ENCODE measurements at regions not wholly inside any gene's neighbourhood (a gene's known extent, or its start where the extent isn't known, plus 50 kb on each side); places are given as distances from the start of the nearest gene placed in this dataset.
"Not testable (repeated sequence)": the region's sequence is repeated elsewhere in the genome, so short reads cannot be mapped to it uniquely, and the experiment has no call there.

DNA sequence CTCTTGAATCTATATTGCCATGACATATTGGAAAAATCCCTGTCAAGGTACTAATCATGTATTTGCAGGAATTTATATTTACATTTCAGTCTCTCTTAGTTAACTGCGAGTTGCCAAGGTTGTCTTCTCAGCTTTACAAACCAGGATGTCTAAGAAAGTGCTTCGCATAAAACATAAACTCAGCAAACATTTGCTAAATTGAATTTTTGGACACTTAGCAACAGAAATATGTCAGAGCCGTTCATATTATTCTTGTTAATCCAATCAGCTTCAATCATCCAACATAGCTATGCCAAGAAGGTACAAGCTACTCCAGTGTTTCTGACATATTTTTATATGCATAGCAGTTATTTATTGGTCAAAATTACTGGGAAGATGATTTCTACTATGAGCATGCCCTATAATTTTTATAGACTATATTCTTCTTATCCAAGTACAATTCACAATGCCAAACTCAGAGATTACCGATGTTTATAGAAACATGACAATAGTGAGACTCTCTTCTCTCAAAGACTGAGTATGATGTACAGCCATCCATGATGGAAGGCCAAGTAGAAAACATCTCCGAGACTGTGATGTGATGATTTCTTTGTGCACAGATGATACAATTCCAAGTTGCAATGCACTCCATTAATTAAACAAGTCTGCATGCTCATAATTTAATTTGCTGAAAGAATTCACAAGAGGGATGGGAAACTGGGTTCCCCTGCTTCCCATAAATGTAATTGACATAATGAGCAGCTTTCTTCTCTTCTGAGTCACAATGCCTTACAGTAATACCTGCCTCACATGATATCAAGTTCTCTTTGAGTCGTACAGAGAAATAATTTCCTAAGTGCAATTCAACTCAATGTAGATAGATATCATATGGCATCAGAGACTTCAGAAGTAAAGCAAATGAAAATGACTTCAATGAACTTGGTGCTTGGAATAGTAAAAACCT is 776.3 kb downstream of the EFNB2 start:
- no peak for DNase-seq

DNA sequence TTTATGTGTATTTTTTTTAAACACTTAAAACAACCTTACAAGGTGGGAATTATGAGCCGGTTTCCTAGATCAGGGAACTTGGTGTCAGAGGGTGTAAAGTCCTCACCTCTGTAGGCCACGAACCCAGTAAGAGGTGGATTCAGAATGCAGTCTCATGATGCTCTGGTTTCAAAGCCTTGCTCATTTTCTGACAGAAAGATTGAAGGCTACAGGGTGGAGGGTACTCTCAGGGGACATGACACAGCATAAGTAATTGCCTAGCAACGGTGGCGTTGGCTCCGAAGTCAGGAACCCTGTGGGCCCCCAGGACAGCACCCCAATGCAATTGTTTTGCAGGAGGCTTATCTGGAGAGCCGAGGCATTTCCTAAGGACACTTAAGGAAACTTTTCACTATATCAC is 794.7 kb downstream of the EFNB2 start:
- DNase-seq, result no peak

- no peak for DNase-seq
Measured at GRCh38 chr13:105737688-105738087, 797.8 kb downstream of the EFNB2 start.

GRCh38 chr13:105735281-105735680 is 800.2 kb downstream of the EFNB2 start:
- no peak for DNase-seq

- no peak for DNase-seq
Measured at GRCh38 chr13:105732806-105733529, 802.5 kb downstream of the EFNB2 start.

- DNase-seq, result no peak
Measured at GRCh38 chr13:105725887-105726286, 809.6 kb downstream of the EFNB2 start.

GRCh38 chr13:105721016-105721415 is 814.4 kb downstream of the EFNB2 start:
- DNase-seq, result no peak

DNA sequence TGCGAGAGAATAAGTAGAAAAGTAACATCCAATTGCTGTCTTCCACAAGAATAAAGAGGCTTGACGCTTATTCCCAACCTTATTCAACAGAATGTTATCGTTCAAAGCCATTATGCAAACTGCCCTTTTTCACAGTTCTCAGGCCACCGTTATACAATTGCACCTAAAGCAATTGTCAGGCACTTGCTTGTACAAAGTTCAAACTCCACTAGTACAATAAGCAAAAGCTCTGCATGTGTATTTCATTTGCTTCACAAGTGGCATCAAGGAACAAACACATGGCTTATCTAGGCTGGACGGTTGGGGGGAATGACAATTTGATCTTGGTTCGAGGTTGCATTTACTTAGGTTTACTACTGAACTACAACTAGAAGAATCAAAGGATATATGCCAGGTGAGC is 815.6 kb downstream of the EFNB2 start:
- DNase-seq, result no peak

- no peak for DNase-seq
Measured at GRCh38 chr13:105709181-105709580, 826.3 kb downstream of the EFNB2 start.

GRCh38 chr13:105703843-105704242 is 831.6 kb downstream of the EFNB2 start:
- DNase-seq, result no peak

DNA sequence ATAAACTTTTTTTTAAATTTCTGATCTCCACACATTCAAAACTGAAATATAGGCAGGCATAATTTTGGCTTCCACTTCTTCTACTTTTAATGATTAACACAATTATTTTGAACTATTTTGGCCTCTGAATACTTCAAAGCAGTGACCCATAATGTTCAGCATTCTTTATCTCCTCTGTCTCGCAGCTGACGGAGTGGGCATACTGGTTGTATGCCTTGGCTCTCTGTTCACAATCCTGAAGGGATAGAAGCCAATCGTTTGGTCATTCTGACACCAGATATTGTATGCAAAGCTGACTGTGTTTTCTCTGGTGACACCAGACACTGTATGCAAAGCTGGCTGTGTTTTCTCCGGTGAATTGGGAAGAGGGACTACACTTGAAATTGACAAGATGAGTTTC is 833.0 kb downstream of the EFNB2 start:
- DNase-seq, result no peak

- no peak for DNase-seq
Measured at GRCh38 chr13:105692769-105693168, 842.7 kb downstream of the EFNB2 start.

GRCh38 chr13:105684216-105684615 is 851.2 kb downstream of the EFNB2 start:
- no peak for DNase-seq

DNA sequence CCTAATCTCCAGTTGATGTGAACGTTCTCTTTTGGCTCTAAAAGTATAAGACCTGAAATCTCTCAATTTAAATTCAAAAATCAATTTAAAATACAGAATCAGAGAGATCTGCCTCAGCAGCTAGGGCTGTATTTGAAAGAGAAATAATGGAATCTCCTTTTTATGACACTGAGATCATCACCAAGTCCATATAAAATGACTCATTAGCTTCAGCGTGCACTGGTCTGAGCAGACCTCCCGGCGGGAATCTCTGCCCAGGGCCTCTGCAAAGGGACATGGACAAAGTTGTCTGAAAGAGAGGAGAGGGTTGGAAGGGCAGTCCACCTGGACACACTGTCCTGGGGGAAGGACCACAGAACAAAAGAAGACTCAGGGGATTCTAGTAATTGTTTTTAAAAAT is 855.6 kb downstream of the EFNB2 start:
- no peak for DNase-seq

DNA sequence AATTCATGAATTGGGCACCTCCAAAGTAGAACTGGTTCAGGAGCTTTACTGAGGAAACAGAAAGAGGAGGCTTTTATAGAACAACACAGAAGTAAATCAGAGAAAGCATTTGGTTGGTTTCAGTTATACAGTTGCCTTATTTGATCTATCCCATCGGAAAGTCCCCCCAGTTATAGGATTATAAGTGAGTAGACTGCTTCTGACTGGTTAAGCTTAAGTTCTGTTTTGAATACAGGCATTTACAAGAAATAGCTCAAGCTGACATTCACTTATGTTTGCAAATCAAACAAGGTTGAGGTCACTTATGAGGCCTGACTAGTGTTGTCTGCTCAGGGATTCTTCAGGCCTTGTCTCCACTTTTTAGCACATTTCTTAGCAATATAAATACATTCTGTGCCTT is 857.4 kb downstream of the EFNB2 start:
- DNase-seq, result no peak

DNA sequence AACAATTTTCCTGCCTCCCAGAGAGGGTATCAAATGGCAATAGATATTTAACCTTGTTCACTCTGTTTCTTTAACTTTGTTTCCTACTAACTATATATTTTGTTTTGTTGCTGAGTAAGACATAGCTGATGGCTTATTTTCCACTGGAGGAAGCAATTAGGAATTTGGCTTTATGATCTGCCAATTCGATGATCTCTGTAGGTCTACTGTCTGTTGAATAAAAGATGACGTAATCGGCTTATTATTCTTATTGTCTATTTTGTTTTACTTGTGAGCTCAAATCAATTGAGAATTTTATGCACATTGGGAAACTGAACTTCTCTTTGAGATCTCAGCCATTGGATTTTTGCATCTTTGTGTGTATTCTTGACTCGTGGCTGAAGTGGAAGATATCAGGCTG is 862.6 kb downstream of the EFNB2 start:
- no peak for DNase-seq

DNA sequence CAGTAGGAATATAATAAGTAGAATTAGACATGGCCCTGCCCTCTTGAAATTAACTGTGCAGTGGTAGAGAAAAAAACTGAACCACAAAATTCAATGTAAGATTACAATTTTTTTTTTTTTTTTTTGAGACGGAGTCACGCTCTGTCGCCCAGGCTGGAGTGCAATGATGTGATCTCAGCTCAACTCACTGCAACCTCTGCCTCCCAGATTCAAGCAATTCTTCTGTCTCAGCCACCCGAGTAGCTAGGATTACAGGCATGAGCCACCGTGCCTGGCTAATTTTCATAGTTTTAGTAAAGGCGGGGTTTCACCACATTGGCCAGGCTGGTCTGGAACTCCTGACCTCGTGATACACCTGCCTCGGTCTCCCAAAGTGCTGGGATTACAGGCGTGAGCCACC is 864.3 kb downstream of the EFNB2 start:
- DNase-seq, result not testable (repeated sequence)

DNA sequence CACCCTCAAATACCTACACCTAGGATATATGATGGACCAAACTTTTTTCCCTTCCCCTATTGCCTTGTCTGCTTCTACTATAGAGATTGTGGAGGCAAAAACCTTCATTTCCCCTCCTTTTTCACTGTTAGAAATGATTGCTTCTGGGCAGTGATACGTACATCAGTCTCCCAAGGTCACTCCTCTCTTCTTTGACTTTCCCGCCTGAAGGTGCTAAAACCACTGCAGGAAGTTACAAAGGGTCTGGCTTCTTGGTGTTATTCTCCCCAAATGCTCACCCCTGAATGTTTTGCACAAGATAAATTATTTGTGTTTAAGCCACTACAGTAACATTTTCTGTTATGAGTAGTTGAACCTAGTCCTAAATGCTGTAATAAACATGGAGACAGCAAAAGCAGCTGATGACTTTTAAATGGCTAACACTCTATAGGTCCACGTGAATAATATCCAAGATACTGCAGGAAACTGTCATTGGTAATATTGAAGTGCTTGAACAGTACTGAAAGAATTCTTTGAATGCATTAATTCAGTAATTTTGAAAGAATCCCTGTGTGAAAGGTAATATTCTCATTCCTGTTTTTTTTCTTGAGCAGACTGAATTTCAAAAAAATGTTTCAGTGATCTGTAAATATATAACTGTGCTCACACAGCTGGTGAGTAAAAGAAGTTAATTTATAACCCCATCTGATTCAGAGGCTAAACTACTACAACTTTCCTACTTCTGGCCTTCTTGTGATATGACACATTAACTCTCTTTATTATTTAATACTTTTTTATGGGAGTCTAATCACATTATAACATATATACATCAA is 865.1 kb downstream of the EFNB2 start:
- DNase-seq, result no peak

DNA sequence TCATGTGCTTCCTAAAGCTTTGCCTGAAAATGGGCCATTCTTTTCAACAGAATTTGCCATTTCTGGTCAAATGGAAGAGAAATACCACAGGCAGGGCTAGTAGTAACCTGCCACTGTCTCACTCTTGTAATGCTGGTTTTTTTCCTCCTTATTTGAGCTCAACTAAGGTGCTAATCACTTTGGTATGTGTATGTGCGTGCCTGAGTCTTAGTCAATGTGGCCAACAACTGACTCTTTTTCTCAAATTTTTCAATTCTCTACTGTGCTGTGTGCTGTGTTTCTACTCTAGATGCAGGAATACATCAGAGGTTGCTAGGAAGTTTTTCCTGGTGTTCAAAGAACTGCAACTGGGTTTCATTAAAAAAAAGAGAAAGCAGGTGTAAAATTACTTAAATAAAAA is 870.2 kb downstream of the EFNB2 start:
- DNase-seq, result no peak

DNA sequence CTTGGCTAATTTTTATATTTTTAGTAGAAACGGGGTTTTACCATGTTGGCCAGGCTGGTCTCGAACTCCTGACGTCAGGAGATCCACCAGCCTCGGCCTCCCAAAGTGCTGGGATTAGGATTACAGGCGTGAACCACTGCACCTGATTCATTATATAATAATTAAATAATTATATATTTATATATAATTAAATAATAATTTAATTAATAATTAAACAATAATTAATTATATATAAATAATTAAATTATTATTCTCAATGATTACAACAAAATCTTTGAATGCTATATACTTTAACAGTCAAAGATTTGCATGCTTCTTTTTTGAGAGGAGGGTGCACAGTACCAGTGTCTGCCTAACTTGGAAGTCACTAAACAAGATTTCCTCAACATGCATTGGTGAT is 872.3 kb downstream of the EFNB2 start:
- DNase-seq, result no peak

DNA sequence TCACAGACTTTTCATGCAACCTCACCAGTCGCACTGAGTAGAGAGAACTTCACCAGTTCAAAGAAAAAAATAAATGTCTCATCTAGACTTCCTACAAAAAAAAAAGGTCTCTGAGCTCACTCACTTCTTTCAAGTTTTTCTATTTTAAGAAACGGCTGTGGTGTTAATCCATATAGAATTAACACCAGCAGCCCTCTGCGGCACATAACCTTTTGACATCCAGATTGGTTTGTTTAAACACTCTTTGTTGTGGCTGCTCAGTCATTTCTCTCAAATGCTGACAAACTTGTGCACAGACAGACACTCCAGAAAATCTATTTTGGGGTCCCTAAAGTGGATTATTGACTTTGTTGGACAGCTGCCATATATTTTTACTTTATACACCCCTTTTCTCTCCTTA is 874.9 kb downstream of the EFNB2 start:
- DNase-seq, result no peak

DNA sequence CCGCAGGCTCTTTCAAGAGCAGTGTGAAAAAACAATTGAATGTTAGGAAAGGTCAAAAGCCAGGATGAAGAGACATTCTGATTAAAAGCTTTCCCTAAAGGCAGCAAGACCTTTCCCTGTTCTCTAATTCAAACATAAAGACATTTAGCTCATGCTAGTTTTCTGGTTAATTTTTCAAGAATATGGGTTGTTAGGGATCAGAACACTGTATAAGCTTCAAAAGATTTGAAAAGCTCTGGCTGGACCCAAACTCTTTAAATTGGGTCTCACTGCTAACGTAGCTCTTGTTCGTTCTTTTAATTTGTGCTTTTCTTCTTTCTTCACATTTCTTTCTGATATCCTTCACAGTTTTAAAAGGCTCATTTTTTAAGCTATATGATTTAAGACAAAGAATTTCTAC is 877.0 kb downstream of the EFNB2 start:
- DNase-seq, result no peak

GRCh38 chr13:105655046-105655445 is 880.4 kb downstream of the EFNB2 start:
- DNase-seq, result no peak
